ENCODE measurements at regions not wholly inside any gene's neighbourhood (a gene's known extent, or its start where the extent isn't known, plus 50 kb on each side); places are given as distances from the start of the nearest gene placed in this dataset.

DNA sequence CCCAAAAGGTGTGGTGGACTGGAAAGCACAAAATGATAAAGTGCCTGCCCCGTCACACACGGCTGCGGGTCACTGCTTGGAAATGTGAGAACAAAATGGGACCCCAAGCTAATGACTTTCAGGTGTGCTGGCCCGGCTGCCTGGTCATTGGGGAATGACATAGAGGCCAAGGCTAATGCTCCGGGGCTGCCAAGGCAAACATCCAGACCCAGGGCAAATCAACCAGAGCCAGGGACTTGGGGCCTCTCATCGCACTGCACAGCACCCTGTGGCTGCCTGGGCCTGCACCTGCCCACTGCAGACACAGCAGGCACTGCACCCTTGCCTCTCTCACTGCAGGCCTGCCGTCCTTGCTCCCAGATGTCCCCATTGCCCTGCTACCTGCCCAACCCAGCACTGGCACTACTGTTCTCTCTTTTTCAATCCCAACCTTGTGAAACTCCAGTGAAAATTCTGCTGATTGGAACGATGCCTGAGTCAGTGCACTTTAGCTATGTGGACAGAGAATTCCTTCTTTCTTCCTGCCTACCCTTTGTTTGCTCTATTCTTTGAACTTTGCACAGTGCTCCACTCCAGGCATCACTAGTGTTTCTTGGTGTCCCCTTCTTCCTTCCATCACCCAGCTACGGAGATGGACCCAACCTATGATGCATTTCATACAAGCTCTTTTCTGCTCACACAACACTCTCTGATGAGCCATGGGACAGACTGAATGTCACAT, 849.5 kb downstream of the MAFB start:
- no peak for DNase-seq (ENCODE audit: low spot score)

DNA sequence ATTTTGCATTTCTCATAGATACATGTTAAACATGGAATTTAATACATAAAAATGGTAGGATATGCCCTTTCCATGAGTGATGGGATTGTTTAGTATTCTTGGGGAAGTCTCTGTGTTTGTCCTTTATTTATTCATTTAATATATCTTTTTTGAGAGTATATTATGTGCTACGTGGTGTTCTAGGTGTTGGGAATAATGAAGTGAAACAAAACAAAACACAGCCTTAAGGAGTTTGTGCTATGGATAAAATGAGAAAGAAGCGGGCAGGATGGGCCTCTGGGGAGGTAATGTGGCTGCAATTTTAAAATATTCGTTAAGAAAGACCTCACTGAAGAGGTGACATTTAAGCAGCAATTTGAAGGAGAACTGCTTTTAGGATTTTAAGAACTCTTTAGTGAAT, 851.5 kb downstream of the MAFB start:
- DNase-seq (ENCODE audit: low spot score) = no peak

DNA sequence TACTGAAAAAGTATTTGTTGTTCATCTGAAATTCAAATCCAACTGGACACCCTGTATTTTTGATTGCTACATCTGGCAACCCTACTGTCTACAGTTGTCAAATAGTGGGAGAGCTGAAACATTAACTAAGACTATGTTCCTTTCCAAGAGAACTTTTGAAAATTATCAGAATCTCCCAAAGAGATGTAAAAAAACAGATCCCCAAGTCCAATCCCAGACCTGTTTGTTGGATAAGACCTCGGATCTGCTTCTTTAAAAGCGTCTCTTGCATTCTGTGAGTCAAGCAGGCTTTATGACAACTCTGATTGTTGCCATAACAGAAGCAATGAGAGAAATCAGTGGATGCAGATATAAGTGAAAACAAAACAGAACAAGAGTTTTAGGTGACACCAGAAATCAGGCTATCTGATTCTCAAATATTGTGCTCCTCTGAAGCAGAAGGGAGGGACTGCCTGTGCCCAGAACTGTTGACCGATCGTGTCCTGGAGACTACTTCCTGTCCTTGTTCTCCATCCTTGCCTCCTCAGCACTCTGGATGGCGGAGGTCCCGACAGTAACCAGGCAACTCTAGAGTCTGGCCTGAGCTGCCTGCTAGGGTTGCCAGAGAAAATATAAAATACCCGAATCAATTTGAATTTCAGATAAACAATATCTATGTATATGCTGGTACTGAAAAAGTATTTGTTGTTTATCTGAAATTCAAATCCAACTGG, 853.8 kb downstream of the MAFB start:
- no peak for DNase-seq (ENCODE audit: low spot score)

DNA sequence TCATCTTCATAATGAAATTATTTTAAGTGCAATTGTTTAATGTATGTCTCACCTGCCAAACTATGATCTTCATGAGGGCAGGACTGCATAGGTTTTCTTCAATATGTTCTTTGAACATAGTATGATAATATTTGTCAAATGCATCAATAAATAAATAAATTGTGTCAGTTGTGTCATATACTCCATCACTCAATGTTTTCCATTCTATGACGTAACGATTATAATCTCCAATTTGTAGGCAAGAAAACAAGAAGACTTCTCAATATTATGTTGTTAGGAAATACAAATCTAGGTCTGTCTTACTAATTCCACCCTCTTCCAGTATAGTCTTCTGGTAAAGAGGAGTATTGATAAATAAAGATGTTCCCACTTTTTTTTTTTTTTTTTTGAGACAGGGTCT, 858.1 kb downstream of the MAFB start:
- no peak for DNase-seq (ENCODE audit: low spot score)

DNA sequence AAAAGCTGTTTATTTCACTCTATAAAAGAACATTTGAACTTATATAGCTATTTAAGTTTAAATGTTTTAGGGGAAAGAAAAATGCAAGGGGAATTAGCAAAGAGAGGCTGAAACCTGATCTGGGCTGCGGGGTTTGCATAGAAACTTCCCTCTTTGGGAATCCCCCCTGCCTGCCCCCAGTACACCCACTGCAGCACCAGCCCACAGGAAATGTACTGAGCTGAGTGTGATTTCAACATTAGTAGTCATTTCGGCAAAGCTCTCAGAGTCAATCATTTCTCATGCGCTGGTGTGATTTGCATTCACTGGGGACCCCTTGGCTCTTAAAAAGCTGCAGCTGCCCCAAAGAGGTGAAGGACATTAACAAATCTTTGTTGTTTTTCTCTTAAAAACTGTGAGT, 859.4 kb downstream of the MAFB start:
- no peak for DNase-seq (ENCODE audit: low spot score)

DNA sequence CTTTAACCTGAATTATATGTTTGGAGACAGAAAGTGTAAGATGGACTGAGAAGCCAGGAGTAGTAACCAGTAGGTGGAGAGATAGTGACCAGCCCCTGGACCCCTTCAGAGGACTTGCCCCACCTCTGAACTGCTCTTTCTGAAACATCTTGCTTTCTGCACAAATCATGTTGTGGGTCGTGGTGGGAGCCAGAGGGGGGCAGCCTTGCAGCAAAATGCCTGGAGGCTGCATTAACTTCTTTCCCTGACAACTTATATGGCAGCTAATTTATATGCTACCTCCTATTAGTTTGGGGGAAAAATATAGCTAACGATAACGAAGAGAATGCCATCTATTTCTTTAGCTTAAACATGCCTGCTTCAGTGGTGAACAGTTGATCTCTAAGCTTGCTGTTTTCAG, 859.8 kb downstream of the MAFB start:
- no peak for DNase-seq (ENCODE audit: low spot score)

DNA sequence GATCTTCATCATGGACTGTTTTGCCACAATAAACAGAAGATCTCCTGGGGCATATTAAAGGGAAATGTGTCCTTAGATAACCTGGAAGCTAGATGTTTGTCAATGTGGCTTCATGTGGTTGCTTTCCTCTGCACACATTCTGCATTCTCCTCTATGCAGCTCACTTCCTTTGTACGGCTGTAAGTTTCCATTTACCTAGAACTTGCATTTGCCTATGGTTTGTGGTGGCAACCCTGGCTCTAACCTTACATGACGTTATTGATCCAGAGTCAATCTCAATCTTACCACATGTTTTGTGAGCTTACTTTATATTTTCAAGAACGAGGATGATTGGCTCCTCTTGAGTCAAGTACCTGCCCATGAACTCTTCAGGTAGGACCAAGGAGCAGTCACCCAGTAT, 863.1 kb downstream of the MAFB start:
- DNase-seq (ENCODE audit: low spot score) = no peak

DNA sequence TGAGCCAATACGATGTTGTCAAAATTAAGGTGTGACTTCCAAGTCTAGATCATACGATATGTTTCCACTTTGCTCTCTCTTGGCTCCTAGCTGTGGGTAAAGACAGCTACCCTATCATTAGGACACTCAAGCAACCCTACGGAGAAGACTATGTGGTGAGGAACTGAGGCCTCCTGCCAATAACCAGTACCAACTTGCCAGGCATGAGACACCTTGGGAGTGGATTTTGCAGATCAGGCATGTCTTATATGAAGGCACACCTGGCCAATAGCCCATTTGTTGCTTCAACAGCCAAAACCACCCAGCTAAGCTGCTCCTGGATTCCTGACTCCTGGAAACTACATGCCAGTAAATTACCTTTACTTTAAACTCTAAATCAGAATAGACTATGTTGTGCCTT, 863.4 kb downstream of the DHX35 start:
- DNase-seq (ENCODE audit: low spot score) = no peak

DNA sequence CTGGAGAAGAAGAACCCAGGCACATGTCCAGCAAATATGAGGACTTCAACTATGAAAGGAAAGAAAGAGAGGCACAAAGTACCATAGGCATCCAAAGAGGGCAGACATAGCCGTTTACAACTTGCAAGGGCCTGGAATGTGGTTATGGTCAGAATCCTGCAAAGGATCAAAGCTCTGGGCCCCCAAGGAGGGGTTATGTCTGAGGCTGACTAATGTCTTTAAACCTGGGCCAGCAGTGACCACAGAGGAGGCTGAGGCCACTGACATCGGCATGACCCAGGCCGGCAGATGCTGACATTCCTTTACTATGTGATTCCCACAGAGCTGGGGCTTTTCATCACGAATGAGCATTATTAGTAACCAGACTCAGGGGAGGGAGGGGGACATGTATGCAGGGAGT, 861.1 kb downstream of the DHX35 start:
- DNase-seq (ENCODE audit: low spot score) = no peak

DNA sequence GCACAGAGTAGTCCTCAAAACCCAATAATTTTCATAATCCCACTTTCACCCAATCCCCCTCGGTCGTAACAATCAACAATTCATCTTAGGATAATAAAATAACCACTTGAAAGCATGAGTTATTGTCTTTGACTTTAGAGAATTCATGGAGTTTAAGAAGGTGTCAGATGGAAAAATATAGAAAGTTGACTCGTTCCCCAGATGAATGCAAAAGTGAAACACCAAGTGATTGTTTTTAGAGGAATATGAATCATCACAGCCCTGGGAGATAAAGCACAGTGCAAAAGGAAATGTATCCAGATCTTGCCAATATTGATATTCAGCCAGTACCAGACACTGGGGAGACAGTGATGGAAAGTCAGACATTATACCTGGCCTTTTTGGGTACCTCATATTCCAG, 860.5 kb downstream of the DHX35 start:
- DNase-seq (ENCODE audit: low spot score) = no peak

DNA sequence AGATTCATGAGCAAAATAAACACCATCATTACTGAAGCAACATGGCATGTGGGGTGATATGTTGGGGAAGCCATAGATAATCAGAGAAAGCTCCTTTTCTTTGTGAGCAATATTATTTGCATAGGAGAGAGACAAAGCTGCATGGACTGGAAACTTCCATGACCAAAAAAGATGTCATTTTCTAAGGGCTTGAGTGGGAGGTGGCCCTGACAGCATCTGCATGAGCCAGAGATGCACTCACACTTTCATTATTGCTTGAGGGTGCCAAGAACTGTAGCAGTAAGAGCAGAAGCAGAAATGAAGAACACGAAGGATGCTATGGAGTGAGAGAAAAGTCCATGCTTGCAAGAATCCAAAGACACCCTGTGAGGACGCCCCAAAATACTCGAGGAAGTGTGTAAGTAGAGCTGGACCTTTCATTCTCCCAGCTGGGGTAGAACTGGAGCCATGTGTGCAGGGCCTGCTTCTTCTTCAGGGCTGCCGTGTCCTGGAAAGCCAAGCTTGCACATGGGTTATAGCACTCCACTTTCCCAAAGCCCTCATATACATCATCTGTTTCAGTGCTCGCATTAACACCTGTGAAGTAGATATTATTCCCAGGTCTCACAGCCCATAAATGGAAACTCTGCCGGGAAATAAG, 851.2 kb downstream of the DHX35 start:
- DNase-seq (ENCODE audit: low spot score) = no peak

DNA sequence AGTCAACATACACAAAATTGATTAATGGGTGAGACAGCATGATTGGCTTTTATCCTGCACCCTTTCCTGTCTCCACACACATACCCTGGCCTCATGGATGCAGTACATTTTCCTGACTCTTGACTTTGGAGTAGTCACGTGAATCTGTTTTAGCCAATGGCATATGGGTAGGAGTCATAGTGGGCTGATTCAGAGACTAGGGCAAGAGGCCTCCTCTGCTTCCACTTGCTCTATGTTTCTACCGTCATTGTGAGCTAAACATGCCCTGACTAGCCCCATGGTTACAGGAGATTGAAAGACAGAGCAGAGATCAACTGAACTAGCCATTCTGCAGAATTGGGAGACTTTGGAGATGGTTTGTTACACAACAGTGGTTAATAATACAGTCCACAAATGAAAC, 850.0 kb downstream of the DHX35 start:
- no peak for DNase-seq (ENCODE audit: low spot score)

DNA sequence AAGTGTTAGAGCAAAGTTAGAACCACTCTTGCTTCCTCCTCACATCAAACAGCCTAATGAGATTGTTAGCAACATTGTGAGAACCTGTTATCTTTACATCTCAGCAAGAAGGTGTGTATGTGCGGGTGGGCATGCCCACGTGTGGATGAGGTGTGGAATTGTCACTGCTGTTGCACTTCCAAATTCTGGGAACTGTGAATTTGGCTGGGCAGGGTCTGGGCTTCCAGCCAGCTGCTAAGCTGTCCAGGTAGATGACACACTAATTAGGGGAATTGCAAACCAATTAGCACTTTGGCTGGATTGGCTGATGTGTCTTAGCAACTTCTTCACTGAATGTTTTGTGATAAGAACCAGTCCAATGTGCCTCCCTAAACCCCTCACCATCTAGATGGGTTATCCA, 848.2 kb downstream of the DHX35 start:
- DNase-seq (ENCODE audit: low spot score) = no peak

DNA sequence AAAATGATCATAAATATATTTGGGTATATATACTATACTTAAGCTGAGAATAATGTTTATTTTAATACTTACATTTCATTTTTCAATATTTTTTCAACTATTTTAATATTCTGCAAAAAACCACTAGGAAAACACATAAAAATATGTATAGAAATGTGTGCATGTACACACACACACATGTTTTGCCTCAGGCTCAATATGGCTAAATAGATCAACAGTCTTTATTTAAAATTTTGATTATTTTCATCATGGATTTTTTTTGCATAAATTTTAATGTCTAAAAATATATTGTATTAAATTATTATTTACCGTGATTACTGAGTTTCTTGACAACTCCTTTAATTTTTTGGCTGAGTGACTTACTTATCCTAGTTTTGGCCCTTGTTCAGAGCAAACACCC, 846.5 kb downstream of the DHX35 start:
- DNase-seq (ENCODE audit: low spot score) = no peak

DNA sequence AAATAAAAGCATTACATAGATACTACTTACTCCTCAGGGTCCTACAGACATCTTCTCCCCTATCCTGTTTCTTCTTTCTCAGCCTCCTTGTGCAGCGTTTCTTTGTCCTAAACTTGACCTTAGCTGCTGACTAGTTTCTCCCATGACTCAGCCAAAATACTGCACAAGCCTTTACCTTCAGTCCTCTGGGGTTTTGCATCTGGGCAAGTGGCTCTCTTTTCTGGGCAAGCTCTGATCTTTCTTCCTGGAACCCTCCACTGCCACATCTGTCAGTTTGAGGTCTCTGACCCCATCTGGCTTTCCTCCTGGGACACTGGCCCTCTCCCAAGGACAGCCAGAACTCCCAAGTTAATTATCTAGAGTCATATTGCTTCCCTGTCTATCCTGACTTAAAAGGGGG, 838.4 kb downstream of the DHX35 start:
- DNase-seq (ENCODE audit: low spot score) = no peak

DNA sequence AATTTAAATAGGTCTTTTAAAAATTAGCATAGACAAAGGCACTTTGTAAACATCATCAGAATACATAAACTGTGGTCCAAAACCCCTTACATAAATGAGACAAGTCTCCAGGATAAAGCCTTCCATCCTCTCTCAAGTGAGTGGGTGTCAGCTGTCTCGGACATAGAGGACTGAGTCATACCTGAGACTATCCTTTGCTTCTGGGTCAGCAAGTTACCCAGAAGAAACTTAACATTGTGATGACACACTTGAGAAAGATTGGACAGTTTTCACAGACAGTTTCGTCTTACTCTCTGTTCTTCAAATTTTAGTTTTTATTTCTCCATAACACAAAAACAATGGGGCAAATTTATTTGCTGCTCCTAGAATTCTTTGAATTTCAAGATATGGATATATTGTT, 838.0 kb downstream of the DHX35 start:
- no peak for DNase-seq (ENCODE audit: low spot score)

DNA sequence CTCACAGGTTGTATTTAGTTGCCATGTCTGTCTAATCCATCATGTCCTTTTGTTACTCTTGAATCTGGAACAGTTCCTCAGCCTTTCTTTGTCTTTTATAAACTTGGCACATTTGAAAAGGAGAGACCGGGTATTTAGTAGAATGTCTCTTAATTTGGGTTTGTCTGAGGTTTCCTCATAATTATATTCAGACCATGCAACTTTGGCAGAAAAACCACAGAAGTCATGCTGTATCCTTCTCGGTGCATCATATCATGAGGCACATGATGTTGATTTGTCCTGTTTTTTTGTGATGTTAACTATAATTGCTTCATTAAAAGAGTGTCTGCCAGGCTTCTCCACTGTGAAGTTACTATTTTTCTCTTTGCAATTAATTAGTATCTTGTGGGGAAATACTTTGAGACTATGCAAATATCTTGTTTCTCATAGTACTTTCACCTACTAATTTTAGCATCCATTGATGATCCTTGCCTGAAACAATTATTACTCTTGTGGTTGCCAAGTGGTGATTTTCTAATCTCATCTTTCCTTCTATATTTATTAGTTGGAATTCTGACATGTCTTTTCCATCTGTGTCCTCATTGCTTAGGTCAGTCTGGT, 837.3 kb downstream of the DHX35 start:
- no peak for DNase-seq (ENCODE audit: low spot score)

DNA sequence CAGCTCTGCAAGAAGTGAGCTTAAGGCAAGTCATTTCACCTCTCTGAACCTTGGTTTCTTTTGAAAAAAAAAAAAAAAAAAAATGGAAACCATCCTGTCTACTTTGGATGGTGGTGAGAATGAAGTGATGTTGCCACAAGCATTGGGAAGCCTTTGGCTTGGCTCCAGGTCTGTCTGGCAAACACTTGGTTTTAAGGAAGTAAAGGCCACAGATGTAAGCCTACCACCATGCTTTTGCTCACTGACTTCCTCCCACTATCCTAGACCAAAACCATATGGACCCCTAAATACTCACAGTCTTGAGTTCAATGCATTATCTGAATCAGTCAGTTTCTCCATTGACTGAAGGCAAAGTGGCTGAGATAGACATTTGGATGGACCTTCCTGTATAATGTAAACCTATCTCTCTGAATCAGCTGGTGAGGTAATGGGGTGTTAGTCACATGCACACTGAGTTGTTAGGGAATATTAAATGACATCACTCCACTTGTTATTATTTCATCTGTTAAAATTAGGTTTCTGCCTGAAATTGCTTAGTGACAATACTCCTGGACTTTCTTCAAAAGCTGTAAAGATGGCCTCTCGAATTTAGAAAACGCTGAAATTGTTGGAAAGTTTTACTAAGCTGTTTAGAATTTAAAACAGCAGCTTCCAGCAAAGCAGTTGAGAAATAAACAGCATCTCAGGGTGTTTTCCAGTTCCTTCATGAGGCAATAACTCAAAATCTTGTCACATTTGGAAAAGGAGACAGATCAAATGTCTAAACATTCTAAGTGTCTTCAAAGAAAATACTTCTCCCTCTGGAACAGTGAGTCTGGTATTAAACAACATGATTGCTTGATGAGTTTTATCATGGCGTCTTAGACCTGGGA, 833.5 kb downstream of the DHX35 start:
- DNase-seq (ENCODE audit: low spot score) = no peak

DNA sequence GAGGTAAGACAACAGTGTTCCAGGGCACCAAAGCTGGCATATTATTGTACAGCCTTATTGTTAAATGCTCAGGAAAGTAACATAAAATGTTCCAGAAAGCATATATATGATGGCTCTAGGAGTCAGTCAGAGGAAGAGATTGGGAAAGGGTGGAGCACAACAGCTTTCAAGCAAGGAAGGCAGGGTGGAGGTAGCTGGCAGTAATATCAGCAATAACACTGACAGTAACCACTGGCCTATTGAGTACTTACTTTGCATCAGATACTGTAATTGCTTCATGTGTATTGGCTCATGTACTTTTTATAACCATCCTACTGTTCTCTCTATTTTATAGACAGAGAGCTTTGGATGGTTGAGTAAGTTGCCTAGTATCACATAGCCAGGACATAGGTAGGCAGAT, 830.2 kb downstream of the DHX35 start:
- DNase-seq (ENCODE audit: low spot score) = no peak

DNA sequence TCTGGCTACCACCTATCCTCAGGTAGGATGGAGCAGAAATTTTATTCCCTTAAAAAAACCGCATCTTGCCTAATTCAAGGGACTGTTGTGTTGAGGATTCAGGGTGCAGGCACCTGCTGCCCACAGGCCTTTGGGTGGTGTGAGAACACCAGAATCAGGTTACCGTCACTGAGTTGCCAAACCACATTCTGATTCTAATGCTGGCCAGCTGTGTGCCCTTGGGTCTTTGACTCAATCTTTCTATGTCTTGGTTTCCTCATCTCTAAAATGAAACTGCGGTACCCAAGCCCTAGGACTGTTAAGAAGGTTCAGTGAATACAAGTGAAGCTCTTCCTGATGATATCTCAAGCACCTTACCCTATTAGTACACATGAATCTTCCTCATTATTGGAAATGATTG, 827.3 kb downstream of the DHX35 start:
- no peak for DNase-seq (ENCODE audit: low spot score)

DNA sequence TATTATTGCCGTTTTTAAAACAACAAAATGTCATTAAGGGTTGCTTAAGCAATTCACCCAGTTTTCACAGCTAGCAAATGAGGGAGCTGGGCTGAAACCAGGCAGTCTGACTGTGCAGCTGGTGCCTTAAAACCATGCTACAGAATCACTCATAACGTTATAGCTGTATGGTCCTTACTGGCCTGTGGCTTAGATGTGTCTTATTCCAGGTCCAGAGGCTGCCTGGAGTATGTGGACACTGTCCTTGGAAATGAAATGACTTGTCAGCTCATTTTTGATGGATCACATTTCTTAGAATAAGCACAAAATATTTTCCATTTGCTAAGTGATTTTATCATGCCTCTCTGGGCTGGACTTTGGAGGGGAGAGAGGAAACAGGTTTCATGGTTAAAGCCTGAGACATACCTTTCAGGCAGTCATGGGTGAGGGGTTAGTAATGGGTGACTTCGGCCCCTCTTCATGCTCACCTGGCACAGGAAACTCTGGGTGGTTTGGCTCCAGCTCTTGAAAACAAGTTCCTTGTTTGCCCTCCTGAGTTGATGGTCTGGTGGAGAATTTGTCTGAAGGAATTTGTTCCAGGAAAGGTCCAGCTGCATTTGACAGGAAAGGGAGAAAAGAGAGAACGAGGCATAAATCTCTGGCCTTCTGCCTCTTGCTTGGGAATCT, 823.2 kb downstream of the DHX35 start:
- no peak for DNase-seq (ENCODE audit: low spot score)

Data from mesenteric fat pad (tissue), 1 donor.